VCaP (cell line): ENCODE measurements at regions not wholly inside any gene's neighbourhood (a gene's known extent, or its start where the extent isn't known, plus 50 kb on each side); places are given as distances from the start of the nearest gene placed in this dataset.

Source experiments
- H3K27ac ChIP-seq: fragments of 450-650 bp; 2 replicates; pipeline ENCODE4 v1.5.1; 2017
- TF ChIP-seq, protein P1 (sequence below): fragments of 450-650 bp; conservative IDR thresholded peaks from 2 replicates; pipeline ENCODE4 v1.5.1; 2017; ENCODE audit warnings: mild to moderate bottlenecking, moderate library complexity

DNA sequence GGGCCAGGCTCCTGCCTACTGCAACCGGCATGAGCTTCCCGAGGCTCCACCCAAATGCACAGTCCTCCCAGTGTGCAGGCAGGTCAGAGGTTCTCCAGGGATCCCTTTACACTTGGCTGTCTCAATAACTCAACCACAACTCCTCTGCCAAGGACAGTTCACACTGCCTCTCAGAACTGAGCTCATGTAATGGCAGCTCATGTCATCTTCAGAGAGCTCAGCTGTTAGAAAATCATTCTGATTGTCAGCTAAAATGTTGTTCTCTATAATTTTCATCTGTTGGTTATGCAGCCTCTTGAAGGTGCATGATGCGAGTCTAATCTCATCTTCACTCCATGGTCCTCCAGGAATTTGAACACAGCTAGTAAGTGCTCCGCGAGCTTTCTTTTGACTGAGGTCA is 76.7 kb downstream of the SST start:
- no peak overlapping the region for H3K27ac ChIP-seq
- TF ChIP-seq, protein P1, sequence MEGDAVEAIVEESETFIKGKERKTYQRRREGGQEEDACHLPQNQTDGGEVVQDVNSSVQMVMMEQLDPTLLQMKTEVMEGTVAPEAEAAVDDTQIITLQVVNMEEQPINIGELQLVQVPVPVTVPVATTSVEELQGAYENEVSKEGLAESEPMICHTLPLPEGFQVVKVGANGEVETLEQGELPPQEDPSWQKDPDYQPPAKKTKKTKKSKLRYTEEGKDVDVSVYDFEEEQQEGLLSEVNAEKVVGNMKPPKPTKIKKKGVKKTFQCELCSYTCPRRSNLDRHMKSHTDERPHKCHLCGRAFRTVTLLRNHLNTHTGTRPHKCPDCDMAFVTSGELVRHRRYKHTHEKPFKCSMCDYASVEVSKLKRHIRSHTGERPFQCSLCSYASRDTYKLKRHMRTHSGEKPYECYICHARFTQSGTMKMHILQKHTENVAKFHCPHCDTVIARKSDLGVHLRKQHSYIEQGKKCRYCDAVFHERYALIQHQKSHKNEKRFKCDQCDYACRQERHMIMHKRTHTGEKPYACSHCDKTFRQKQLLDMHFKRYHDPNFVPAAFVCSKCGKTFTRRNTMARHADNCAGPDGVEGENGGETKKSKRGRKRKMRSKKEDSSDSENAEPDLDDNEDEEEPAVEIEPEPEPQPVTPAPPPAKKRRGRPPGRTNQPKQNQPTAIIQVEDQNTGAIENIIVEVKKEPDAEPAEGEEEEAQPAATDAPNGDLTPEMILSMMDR = no peak

DNA sequence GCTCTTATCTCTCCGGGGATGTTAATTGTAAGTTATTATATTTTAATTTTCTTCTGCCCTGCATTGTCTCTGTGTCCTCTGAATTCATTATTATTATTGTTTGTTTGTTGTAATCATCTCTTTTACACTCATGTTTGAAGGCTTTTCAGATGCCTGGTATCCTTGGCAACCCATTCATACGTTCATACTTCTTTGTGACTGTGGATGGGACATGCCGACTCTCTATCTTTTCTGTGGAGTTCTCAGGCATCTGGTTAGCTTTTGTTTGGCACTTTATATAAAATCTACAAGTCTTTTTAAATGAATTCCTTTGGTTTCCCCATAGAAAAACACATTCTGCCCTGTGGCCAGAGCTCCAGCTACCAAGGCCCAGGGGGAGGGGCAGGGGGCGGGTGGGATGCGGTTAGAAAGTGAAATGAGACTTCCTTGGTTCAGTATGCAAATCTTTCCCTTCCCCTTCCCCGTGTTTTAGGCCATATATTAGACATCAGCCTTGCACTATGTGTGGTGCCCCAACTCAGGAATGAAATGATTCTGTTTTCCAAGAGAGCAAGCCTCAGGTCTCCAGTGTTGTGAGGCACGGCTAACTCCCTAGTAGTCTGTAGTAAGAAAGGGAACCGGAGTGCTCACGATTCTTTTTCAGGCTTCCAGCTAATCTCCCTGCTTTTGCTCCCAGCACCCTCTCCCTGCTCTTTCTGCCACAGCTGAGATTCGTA is 79.2 kb downstream of the SST start:
- TF ChIP-seq, protein P1 = no peak
- no peak overlapping the region for H3K27ac ChIP-seq

DNA sequence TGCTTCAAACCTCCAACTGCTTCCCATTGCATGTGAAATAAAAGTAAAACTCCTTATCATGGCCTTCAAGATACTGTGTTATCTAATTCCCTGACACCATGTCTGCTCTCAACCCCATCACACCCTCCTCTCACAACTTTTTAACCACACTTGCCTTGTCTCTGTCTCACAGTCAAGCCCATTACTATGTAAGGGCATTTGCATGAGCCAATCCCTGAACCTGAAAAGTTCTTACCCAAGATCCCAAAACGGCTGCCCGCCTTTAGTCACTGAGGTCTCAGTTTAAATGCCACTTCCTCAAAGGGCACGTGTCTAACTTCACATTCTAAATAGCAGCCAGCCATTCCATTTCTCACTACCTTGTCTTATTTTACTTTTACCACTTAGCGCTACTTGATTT is 83.1 kb downstream of the SST start:
- TF ChIP-seq, protein P1 = no peak
- H3K27ac ChIP-seq = no peak overlapping the region

DNA sequence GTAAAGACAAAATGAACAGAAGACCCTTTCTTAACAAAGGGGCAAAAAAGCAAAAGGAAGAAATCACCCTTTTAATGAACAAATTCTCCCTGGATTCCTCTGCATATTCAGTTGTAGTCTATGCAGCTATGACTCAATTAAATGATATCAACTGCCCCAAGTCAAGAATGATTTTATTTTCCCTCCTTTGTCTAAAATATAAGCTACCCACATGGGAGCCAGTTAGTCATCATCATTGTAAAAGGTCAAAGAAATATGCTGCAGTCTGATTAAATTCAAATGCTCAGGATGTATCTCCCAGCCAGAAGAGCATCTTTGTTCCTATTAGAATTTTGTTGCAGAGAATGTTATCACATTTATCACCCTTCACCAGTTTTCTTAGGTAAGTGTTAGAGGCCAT is 84.0 kb downstream of the SST start:
- TF ChIP-seq, protein P1 = no peak
- H3K27ac ChIP-seq = no peak overlapping the region

DNA sequence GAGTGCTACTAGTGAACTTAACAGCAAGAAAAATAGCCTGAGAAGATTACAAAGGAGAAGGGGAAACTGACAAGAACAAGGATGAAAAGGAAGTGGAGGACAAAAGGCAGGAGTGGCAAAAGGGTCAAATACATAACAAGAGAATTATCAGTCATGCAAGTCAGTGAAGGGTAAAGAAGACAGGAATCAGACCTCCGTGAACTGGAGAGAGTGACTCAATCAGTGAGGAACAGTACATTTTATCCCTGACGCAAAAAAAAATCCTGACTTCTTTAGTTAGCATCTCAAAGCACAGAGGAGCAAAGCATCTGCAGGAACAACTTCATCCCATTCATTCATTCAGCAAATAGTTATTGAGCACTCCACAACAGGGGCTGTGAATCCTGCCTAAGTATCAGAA is 97.8 kb downstream of the SST start:
- TF ChIP-seq, protein P1 = no peak
- no peak overlapping the region for H3K27ac ChIP-seq

DNA sequence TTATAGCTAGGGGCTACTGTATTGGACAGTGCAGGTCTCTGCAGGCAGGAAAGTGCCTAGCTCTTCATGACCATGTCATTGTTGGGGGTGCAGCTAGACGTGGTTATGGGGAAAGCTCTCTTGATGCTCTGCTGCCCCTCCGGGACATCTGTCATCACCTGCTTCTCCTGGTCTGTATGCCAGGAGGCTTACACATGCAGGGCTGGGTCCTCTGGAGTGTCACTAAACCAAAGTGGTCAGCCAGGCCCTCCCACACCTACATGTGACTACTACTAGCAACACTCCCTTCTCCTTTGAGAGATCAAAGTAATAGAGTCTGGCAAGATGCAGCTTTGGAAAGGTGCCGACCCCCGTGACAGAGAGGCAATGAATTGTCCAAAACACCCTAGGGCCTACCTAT is 98.5 kb downstream of the SST start:
- H3K27ac ChIP-seq = no peak overlapping the region
- TF ChIP-seq, protein P1 = no peak

DNA sequence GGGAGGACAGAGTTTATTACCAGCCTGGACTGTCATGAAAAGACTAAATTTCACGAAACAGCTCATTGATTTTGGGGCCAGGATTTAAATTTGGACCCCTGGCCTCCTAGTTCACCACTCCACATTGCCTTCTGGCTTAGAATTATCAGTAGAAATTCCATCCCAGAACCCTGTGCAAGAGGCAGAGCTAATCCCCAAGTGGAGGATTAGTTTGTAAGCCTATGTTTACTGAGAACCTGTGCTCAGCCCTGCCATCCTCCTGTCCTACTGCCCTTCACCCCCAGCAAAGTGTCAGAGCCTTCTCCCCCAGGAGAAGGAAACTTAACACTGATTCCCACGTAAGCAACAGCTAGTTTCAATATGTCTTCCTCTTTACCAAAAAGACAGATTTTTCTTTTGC is 99.4 kb downstream of the SST start:
- TF ChIP-seq, protein P1 = no peak

More for the DNA sequence above, 99.4 kb downstream of the SST start:
- no peak overlapping the region for H3K27ac ChIP-seq
